ENCODE measurements at regions not wholly inside any gene's neighbourhood (a gene's known extent, or its start where the extent isn't known, plus 50 kb on each side); places are given as distances from the start of the nearest gene placed in this dataset.

DNA sequence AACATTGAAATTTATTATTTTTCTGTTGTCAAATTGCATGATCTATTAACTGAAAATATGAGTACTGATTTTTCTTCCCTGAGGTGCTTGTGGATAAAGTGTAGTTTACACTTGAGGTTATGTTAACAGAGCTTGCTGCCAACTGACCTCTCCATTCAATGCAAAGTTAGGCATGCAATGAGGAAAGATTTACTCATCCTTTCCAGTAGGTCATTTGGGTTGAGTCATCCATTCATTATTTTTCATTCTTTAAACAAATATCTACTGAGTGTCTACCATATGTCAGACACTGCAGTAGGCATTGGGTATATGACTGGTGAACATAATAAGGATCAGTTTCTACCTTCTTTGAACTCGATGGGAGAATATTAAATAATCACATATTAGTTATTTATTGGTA lies 604.1 kb downstream of the EDEM1 start:
- no peaks in the 10 kb centered on the region for H3K9me3 ChIP-seq (ENCODE audit: insufficient read depth, low read length, severe bottlenecking)
- no peak overlapping the region for H3K27ac ChIP-seq (ENCODE audit: low read length)
- no peak for ATAC-seq (ENCODE audit: insufficient read depth, low read depth)
- no peak overlapping the region for H3K4me3 ChIP-seq (ENCODE audit: low read depth in 1 of 2, low read length in 2 of 2)
- H2AFZ ChIP-seq (ENCODE audit: low read depth, low read length): no peak overlapping the region
- no peaks in the 10 kb centered on the region for H3K27me3 ChIP-seq (ENCODE audit: insufficient read depth, low read length, poor library complexity)
- H4K20me1 ChIP-seq (ENCODE audit: insufficient read depth, low read length): no peaks in the 10 kb centered on the region
- no peak for TF ChIP-seq EZH2 (IDR thresholded peaks at IDR 0.05; ENCODE audit: borderline replicate concordance, low read depth, low read length, severe bottlenecking)
- TF ChIP-seq, protein P1, sequence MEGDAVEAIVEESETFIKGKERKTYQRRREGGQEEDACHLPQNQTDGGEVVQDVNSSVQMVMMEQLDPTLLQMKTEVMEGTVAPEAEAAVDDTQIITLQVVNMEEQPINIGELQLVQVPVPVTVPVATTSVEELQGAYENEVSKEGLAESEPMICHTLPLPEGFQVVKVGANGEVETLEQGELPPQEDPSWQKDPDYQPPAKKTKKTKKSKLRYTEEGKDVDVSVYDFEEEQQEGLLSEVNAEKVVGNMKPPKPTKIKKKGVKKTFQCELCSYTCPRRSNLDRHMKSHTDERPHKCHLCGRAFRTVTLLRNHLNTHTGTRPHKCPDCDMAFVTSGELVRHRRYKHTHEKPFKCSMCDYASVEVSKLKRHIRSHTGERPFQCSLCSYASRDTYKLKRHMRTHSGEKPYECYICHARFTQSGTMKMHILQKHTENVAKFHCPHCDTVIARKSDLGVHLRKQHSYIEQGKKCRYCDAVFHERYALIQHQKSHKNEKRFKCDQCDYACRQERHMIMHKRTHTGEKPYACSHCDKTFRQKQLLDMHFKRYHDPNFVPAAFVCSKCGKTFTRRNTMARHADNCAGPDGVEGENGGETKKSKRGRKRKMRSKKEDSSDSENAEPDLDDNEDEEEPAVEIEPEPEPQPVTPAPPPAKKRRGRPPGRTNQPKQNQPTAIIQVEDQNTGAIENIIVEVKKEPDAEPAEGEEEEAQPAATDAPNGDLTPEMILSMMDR (IDR thresholded peaks at IDR 0.05; ENCODE audit: borderline replicate concordance, extremely low read depth, low read length, poor library complexity, severe bottlenecking): no peak
- H3K4me1 ChIP-seq (ENCODE audit: insufficient read depth, low read length): no peaks in the 10 kb centered on the region
- H3K4me2 ChIP-seq (ENCODE audit: insufficient read depth, low read length): no peak overlapping the region
- no peaks in the 10 kb centered on the region for H3K36me3 ChIP-seq (ENCODE audit: insufficient read depth, low read length)
- no peaks in the 10 kb centered on the region for H3K79me2 ChIP-seq (ENCODE audit: insufficient read depth, low read length)
- no peak for DNase-seq
- no peak overlapping the region for H3K9ac ChIP-seq (ENCODE audit: low read depth, low read length)

DNA sequence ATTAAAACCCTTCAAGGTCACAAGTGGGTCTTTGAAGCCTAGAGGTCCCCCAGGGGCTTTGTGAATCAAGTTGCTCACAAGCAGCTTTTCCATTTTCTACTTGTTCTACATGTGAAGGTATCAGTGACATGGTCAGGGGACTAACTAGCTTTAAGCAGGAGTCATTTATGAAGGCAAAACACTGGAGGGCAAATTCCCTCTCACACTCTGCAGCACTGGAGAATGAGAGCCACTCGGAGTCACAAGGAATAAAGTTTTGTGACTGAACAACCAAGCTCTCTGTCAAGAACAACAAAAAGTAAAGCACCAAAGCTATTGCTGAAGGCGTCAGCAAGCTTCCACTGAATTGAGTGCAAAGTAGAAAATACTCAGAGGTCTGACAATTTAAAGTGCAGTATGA lies 609.0 kb downstream of the EDEM1 start:
- no peak for ATAC-seq (ENCODE audit: insufficient read depth, low read depth)
- Histone ChIP-seq H3K27me3 (ENCODE audit: insufficient read depth, low read length, poor library complexity) (no peaks in the 10 kb centered on the region), H3K4me2 (ENCODE audit: insufficient read depth, low read length) (no peak overlapping the region), H3K9me3 (ENCODE audit: insufficient read depth, low read length, severe bottlenecking) (no peaks in the 10 kb centered on the region), H3K9ac (ENCODE audit: low read depth, low read length) (no peak overlapping the region), H3K4me3 (ENCODE audit: low read depth in 1 of 2, low read length in 2 of 2) (no peak overlapping the region), H3K4me1 (ENCODE audit: insufficient read depth, low read length) (no peaks in the 10 kb centered on the region), H4K20me1 (ENCODE audit: insufficient read depth, low read length) (no peaks in the 10 kb centered on the region), H3K79me2 (ENCODE audit: insufficient read depth, low read length) (no peaks in the 10 kb centered on the region), H2AFZ (ENCODE audit: low read depth, low read length) (no peak overlapping the region), H3K27ac (ENCODE audit: low read length) (no peak overlapping the region), H3K36me3 (ENCODE audit: insufficient read depth, low read length) (no peaks in the 10 kb centered on the region)
- no peak for TF ChIP-seq EZH2 (IDR thresholded peaks at IDR 0.05; ENCODE audit: borderline replicate concordance, low read depth, low read length, severe bottlenecking)
- TF ChIP-seq, protein P1 (IDR thresholded peaks at IDR 0.05; ENCODE audit: borderline replicate concordance, extremely low read depth, low read length, poor library complexity, severe bottlenecking): no peak
- no peak for DNase-seq

DNA sequence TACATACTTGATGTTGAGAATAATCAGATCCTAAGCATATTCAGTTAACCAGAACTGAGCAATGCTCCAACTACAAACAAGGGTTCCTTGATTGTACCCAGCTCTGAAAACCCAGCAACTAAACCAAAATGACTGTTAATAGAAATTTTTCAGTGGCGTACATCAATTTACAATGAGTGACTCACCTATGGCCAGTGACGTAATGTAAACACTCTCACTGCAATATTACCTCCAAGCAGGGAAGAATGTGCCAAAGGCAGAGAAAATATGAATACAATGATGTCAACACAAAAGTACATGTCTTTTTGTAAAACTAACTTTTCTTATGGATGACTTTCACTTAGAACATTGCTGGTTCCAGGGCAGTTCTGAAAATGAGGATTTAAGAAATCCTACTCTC lies 611.3 kb downstream of the EDEM1 start:
- no peaks in the 10 kb centered on the region for H3K9me3 ChIP-seq (ENCODE audit: insufficient read depth, low read length, severe bottlenecking)
- H3K36me3 ChIP-seq (ENCODE audit: insufficient read depth, low read length): no peaks in the 10 kb centered on the region
- no peaks in the 10 kb centered on the region for H3K27me3 ChIP-seq (ENCODE audit: insufficient read depth, low read length, poor library complexity)
- no peaks in the 10 kb centered on the region for H3K79me2 ChIP-seq (ENCODE audit: insufficient read depth, low read length)
- no peaks in the 10 kb centered on the region for H4K20me1 ChIP-seq (ENCODE audit: insufficient read depth, low read length)
- H3K9ac ChIP-seq (ENCODE audit: low read depth, low read length): no peak overlapping the region
- no peak overlapping the region for H3K4me2 ChIP-seq (ENCODE audit: insufficient read depth, low read length)
- no peak for ATAC-seq (ENCODE audit: insufficient read depth, low read depth)
- no peak overlapping the region for H3K4me3 ChIP-seq (ENCODE audit: low read depth in 1 of 2, low read length in 2 of 2)
- H3K27ac ChIP-seq (ENCODE audit: low read length): no peak overlapping the region
- TF ChIP-seq EZH2 (IDR thresholded peaks at IDR 0.05; ENCODE audit: borderline replicate concordance, low read depth, low read length, severe bottlenecking): no peak
- TF ChIP-seq, protein P1 (IDR thresholded peaks at IDR 0.05; ENCODE audit: borderline replicate concordance, extremely low read depth, low read length, poor library complexity, severe bottlenecking): no peak
- no peak overlapping the region for H2AFZ ChIP-seq (ENCODE audit: low read depth, low read length)
- no peak for DNase-seq
- no peaks in the 10 kb centered on the region for H3K4me1 ChIP-seq (ENCODE audit: insufficient read depth, low read length)

DNA sequence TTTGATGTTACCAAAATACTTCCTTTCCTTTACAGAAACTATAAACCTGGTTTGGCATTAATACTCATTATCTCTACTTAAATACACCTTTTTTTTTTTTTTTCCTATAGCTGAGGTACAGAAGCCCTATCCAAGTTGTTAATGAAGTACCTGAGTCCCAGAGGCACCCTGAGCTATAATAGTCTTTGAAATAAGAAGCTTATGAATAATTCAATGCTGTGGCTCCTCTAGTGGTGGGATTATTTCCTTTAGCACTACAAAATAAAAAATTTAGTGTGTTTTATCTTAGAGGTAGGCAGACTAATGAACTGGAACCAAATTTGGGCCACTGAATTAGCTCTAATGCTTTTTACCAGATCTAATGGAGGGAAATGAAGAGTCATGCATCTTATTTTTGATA lies 611.9 kb downstream of the EDEM1 start:
- no peak overlapping the region for H2AFZ ChIP-seq (ENCODE audit: low read depth, low read length)
- H3K9me3 ChIP-seq (ENCODE audit: insufficient read depth, low read length, severe bottlenecking): no peaks in the 10 kb centered on the region
- no peaks in the 10 kb centered on the region for H3K27me3 ChIP-seq (ENCODE audit: insufficient read depth, low read length, poor library complexity)
- H4K20me1 ChIP-seq (ENCODE audit: insufficient read depth, low read length): no peaks in the 10 kb centered on the region
- H3K9ac ChIP-seq (ENCODE audit: low read depth, low read length): no peak overlapping the region
- no peak overlapping the region for H3K27ac ChIP-seq (ENCODE audit: low read length)
- no peak overlapping the region for H3K4me2 ChIP-seq (ENCODE audit: insufficient read depth, low read length)
- H3K4me3 ChIP-seq (ENCODE audit: low read depth in 1 of 2, low read length in 2 of 2): no peak overlapping the region
- no peaks in the 10 kb centered on the region for H3K4me1 ChIP-seq (ENCODE audit: insufficient read depth, low read length)
- no peaks in the 10 kb centered on the region for H3K79me2 ChIP-seq (ENCODE audit: insufficient read depth, low read length)
- DNase-seq (no peak), ATAC-seq (ENCODE audit: insufficient read depth, low read depth) (no peak)
- H3K36me3 ChIP-seq (ENCODE audit: insufficient read depth, low read length): no peaks in the 10 kb centered on the region
- TF ChIP-seq, protein P1 (IDR thresholded peaks at IDR 0.05; ENCODE audit: borderline replicate concordance, extremely low read depth, low read length, poor library complexity, severe bottlenecking): no peak
- TF ChIP-seq EZH2 (IDR thresholded peaks at IDR 0.05; ENCODE audit: borderline replicate concordance, low read depth, low read length, severe bottlenecking): no peak

All from DND-41 (cell line).